ENCODE measurements at regions not wholly inside any gene's neighbourhood (a gene's known extent, or its start where the extent isn't known, plus 50 kb on each side); places are given as distances from the start of the nearest gene placed in this dataset.
"Not testable (repeated sequence)": the region's sequence is repeated elsewhere in the genome, so short reads cannot be mapped to it uniquely, and the experiment has no call there.

DNA sequence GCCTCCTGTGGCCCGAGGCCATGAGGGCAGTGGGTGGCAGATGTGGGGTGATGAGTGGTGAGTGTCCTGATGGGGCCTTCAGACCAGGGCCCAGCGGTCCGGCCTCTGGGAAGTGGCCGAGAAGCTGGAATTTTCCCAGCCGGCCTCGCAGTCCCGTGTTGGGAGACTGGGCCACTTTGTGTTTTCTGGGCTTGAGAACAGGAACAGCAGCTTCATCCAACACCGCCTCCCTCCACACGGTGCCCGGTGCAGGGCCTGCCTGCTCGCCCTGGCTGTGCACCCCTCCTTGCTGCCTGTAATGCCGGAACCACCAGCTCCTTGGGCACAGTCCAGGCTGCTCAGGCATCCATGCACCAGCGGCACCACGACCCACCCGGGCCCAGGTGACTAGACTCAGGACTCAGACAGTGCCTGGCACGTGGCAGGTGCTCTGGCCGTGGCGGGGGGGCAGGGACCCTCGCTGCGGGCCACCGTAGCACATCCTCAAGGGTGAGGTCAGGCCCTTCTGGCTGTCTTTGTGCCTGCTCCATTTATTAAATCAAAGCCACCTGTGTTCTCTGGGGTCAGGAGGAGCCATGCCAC lies 194.7 kb downstream of the BANP start:
- DNase-seq (ENCODE audit: extremely low spot score, insufficient read length, low read depth); FAIRE-seq: not testable (repeated sequence)

DNA sequence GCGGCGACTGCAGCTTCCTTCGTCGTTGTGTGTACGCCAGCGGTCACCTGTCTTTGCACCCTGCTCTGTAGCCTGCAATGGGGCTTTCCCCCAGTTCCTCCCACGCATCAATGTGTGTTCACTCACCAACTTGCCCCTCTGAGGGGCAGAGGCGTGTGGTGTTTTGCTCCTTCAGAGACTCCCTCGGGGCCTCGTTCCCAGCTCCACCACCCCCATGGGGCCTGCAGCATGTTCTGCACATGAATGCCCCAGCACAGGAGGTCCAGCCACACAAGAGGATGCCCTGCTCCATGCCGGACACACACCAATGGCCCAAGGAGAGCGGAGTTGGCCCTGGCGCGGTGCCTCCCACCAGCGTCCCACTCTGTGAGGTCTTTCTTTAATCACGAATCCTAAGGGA lies 196.8 kb downstream of the BANP start:
- not testable (repeated sequence) for FAIRE-seq; DNase-seq (ENCODE audit: extremely low spot score, insufficient read length, low read depth)

DNA sequence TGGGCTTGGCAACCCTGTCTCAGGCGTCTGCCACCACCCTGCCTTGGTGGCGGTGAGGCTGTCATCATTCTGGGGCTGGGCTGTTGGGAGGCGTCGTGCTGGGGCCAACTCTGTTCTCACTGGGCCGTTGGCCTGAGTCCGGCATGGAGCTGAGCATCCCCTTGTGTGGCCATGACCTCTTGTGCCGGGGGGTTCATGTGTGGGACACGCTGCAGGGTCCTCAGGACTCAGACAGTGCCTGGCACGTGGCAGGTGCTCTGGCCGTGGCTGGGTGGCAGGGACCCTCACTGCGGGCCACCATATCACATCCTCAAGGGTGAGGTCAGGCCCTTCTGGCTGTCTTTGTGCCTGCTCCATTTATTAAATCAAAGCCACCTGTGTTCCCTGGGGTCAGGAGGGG lies 197.4 kb downstream of the BANP start:
- FAIRE-seq; DNase-seq (ENCODE audit: extremely low spot score, insufficient read length, low read depth): not testable (repeated sequence)

DNA sequence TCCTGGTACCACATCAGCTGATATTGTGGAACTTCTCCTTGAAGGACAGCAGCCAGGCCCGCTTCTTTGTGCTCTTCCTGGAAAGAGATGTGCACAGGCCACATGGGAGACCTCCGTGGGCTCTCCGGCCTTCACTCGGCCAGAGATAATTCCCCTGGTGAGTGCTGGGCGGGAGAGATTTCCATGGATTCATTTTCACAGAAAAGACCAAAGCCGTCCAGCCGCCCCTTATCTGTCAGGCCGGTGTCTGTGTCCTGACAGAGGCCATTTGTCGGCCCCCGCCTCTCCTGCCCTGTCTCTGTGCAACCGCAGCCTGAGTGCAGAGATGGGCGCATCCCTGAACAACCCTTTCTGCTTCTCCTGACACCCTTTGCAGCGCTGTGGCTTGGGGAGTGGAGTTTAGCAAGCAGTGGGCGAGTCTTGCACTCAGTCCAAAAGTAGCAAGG lies 197.9 kb downstream of the BANP start:
- DNase-seq (ENCODE audit: extremely low spot score, insufficient read length, low read depth); FAIRE-seq: not testable (repeated sequence)

DNA sequence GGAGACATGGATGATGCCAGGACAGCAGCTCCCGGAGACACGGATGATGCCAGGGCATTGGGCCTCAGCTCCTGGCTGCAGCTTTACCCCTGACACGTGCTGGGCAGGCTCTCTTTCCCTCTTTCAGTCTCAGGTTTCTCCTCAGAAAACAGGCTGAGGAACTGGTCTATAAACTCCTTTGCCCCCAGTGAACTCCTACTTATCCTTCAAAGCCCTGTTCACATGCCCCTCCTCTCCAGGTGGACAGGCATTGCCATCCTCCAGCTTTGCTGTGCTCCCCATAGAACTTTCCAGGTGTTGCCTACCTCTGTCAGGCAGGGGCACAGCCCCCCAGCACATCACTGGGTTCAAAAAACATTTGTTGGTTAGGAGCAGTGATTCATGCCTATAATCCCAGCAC lies 198.4 kb downstream of the BANP start:
- DNase-seq (ENCODE audit: extremely low spot score, insufficient read length, low read depth); FAIRE-seq: not testable (repeated sequence)

DNA sequence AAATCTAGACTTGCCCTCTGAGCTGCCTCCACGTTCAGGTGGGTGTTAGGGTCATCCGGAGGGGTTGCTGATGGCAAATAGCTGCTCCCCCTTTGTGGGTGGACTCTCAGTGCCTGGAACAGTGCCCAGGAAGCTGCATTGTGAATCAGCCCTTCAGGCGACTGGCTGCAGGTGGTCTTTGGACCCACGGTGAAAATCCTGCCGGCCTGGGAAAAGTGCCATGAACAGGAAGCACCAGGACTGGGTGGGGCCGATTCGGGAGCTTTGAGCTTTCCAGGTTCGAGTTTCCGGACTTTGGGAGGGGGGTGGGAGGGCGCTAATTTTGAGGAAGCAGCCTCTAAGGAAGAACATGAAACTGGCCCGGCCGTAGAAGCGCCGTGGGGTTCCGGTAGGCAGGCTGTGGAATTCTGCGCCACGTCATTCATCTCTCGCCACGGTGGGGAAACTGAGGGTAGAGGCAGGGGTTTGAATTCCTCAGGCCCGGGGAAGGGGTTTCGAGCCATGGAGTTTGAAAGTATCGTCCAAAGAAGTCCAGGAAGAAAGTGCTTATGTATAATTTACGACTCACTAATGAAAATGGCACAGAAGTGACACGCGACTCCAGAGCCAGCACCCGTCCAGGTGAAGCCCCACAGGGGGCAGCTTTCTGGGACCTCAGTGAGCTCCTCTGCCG lies 199.4 kb downstream of the BANP start:
- not testable (repeated sequence) for FAIRE-seq; DNase-seq (ENCODE audit: extremely low spot score, insufficient read length, low read depth)

DNA sequence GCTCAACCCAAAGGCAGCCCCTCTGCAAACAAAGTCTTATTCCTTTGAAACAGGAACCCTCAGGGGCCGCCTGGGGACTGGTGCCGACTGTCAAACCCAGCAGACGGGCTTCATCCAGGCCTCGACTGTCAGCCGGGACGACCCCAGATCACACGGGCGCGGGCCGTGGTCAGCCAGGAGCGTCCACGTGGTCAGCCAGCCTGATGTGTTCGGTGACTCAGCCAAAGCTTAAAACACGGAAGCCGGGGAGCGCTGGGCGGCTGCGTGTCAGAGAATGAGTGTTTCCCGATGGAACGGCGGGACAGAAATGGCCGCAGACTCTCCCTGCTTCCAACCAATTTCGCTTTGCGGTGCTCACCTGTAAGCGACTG lies 199.9 kb downstream of the BANP start:
- DNase-seq (ENCODE audit: extremely low spot score, insufficient read length, low read depth); FAIRE-seq: not testable (repeated sequence)

DNA sequence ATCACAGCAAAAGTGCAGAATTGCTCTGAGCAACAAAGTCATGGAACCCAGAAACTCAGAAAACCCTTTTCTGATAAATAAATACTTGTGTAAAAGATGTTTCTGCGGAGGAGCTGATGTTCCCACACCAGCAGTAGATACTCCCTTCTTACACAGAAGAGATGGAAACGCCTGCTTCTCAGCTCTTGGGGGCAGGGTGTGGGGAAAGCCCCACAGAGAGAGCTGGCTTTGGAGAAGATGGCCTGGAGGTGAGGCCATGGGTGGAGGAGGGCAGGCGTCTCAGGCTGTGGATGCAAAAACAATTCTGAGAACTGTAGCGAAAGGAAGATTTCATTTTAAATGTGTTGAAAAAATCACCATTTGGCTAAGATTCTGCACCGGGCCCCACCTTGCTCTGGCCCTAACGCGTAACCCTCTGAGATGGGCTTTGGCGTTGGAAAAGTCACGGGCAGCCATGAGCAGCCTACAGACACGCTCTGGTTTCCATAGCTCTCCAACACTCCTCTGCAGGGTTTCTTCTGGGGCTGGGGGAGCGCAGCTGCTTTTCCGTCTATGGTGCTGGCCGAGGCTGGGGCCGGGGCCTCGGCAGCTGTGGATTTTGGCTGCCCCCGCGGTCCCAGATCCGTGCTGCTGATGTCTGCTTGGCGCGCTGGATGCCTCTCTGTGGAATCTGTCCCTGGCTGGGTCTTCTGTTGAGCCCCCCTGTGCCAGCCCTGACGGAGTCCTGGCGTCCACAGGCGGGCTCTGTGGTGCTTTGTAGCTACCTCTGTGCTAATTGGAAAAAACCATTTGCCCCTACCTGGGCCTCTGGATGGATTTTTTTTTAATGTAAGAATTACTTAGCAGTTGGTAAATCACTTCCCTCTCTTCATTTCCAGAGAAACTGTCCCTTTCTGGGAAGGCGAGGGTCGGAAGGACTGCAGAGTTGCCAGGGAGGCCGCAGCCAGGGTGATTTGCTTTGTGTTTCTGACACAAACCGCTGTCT lies 200.9 kb downstream of the BANP start:
- not testable (repeated sequence) for DNase-seq (ENCODE audit: extremely low spot score, insufficient read length, low read depth); FAIRE-seq

DNA sequence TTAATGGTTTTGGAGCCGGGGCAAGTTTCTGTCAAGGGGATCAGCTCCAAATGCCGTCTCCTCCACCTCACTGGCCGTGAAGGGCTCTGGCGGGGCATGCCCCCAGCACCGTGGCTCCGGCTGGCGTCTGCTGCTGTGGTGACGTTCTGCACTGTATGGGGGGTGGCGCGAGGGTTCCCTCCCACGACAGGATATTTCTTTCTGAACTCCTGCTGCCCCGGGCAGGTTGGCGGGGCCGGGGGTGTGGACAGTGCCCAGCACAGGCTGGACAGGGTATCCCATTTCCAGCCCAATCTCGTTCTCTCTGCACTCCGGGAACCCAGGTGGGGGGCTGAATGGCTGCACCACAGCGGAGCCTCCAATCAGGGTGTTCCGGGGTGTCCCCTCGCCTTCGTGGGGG lies 201.6 kb downstream of the BANP start:
- not testable (repeated sequence) for DNase-seq (ENCODE audit: extremely low spot score, insufficient read length, low read depth); FAIRE-seq

DNA sequence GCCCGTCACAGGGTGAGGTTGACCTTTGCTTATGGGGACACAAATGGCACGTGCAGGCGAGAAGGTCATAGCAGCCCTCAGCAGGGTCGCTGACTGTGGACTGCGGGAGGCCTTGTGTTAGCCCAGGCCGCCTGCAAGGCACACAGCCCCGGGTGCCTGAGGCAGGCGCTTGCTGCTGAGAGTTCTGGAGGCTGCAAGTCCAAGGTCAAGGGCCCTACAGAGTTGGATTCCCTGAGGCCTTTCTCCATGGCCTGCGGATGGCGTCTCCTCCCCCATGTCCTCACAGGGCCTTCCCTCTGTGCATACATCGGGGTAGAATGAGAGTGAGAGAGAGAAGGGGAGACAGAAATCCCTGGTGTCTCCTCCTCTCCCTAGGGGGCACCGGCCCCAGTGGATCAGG lies 202.3 kb downstream of the BANP start:
- not testable (repeated sequence) for DNase-seq (ENCODE audit: extremely low spot score, insufficient read length, low read depth); FAIRE-seq

DNA sequence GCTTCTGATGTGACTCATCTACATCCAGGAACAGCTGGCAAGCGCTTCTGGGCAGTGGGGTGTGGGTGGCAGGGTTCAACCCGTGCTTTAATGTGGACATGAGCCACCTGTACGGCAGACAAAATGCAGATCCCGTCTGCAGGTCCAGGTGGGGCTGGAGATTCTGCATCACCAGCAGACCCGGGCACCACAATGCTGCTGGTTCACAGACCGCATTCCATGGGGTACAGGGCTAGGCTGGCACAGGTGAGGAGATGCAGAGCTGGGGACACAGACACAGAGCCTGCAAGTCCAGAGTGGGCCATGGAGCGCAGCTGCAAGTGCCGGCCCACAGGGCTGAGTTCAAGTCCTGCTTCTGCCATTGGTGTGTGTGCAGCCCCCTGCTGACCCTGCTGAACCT lies 203.7 kb downstream of the BANP start:
- DNase-seq (ENCODE audit: extremely low spot score, insufficient read length, low read depth); FAIRE-seq: not testable (repeated sequence)

DNA sequence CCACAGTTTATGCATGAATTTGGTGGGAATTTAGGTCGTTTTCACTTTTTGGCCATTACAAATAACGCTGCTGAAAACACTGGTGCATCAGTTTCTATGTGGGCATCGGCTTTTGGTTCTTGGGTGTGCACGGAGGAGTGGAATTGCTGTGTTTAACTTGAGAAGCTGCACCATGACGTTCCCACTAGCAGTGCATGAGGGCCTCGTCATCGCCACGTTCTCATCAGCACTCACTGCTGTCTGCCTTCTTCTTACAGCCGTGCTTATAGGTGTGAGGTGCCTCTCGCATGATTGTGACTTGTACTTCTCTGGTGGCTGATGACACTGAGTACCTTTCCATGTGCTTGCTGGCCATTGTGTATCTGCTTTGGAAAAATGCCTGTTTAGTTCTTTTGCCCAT lies 204.4 kb downstream of the BANP start:
- DNase-seq (ENCODE audit: extremely low spot score, insufficient read length, low read depth); FAIRE-seq: not testable (repeated sequence)

DNA sequence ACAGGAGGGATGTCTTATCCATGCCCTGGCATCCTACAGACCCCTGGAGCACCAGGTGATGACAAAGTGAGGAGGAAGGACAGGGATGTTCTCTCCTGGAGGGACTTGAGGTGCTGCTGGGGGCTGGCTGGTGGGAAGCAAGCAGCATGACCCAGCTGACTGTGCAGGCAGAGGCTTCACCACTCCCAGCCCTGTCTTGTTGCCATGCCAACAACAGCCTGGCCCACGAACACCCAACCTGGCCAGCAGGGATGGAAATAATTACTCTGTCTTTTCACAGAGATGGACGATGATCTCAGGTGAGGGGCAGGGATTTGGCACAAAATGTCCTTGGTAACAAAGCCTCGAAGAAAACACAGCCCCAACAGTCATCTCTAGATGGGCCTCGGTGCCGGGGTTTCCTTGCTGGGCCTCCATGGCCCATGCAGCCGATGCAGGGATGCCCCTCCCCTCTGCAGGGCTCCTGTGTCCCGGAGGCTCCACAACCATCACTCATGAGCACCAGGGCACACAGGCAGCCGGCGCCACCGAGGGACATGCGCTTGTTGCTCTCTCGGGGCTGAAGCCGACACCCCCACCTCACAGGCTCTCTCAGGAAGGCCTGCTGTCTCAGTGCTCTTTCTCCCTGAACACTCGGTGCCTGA lies 205.5 kb downstream of the BANP start:
- DNase-seq (ENCODE audit: extremely low spot score, insufficient read length, low read depth); FAIRE-seq: not testable (repeated sequence)

DNA sequence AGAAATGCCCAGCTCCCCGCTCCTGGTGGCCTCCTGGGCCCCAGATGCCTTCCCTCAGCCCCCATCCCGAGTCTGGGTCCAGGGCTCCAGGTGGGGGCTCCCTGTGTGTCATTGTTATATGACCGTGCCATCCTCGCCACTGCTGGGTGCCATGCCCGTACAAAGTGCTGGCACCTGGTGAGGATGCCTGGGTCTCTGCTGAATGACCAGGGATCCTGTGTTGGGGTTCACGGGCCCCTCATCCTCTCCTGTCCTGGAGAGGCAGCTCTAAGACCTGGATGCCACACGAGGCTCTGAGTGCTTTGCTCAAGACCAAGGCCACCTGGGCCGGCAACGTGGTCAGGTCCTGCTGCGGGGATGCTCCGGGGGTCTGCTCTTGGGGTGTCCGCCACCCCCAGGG lies 206.5 kb downstream of the BANP start:
- not testable (repeated sequence) for FAIRE-seq; DNase-seq (ENCODE audit: extremely low spot score, insufficient read length, low read depth)

DNA sequence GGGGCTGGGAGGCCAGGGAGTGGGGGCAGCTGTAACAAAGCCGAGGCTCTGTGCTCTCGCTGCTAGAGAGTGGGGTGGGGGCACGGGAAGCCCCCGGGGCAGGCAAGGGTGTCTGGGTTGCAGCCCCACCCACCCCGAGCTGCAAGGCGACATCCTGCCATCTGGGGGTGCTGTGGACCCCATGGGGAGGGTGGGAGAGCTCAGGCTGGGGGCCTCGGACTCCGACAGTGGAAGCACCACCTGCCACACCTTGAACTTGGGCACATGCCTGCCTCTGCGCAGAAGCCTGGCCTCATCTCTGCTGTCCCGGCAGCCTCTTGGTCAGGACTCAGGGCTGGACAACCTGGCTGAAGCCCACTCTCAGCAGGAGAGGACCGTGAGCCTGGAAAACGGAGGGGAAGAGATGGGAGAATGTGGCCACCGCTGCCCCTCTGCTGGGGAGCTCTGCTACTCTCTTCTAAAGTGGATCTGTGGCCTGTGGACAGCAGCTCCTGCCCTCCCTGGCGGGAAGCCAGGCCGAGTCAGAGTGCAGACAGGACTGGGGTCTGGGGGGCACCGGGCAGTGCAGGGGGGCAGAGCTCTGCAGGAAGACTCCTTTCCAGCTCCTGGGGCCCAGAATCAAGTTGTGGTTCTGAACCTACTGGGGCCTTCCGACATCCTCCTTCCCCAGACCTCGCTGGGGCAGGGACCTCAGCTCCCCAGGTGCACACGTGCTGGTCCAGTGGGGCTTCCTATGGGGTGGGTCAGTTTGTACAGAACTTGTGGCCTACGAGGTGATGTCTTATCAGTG lies 207.2 kb downstream of the BANP start:
- not testable (repeated sequence) for FAIRE-seq; DNase-seq (ENCODE audit: extremely low spot score, insufficient read length, low read depth)

DNA sequence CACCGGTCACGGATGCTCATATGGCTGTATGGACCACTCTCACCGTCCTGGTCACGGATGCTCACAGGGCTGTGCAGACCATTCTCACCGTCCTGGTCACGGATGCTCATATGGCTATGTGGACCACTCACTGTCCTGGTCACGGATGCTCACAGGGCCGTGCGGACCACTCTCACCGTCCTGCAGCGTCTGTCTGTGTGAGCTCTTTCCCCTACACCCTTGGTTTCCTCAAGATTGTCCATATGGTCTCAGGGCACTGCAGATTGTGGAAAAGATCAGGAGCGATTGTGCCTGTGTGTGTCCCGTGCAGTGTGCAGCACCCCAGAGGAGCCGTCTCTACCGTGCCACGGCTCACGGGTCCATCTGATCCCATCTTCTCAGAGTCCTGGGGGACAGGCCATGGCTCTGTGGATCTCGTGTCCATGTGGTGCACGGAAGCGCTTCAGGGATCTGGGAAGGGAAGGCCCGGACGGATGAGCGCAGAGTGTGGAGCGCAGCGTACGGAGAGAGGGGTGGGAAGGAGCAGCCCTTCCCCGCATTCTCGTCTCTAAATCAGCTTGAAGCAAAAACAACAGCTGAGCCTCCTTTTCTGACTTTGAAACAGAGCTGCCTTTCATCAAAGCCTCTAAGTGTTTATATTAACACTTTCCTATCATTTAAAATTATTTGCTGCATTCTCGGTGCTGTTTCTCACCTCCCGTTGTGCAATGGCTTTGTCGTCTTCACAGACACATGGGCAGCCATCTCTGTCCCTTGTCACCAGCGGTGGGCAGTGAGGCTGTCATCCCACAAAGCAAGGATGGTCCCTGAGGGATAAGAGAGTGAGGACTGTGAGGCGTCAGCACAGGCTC lies 208.0 kb downstream of the BANP start:
- not testable (repeated sequence) for DNase-seq (ENCODE audit: extremely low spot score, insufficient read length, low read depth); FAIRE-seq

DNA sequence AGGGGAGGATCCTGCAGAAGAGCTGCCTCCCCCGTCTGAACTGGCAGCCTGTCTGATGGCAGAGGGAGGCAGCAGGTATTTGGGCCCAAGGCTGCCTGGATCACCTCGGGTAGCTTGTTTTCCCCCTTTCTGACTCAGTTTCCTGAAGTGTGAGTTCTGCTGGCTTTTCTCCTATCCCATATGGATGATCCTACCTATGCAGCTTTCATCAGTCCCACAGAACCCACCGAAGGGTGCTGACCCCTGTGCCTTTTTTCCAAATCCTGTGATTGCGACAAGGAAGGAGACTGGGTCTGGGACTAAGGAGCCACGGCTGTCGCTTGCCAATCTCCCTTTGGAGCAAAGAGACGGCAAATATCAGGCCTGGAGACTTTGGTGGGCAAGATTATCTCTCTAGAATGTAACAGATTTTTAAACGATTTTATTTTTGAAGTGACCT lies 208.7 kb downstream of the BANP start:
- FAIRE-seq; DNase-seq (ENCODE audit: extremely low spot score, insufficient read length, low read depth): not testable (repeated sequence)

DNA sequence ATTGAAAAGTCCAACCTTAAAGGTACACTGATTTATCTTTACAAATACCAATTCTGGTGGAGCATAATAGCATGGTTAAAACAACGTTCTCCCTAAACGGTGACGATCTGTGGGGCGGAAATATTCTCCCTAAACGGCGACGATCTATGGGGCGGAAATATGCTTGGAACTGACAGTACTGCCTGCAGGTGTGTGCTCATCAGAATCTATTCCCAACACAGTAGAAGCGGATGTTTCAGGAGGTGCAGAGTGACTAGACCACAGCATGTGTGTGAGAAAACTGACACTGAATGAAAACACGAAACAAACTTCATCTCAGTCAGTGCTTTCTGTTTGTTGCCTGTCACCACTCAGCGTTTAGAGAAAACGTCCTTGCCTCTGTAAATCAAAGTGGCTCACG lies 210.0 kb downstream of the BANP start:
- DNase-seq (ENCODE audit: extremely low spot score, insufficient read length, low read depth); FAIRE-seq: not testable (repeated sequence)

All from GM18507 (cell line).